ENCODE measurements at regions not wholly inside any gene's neighbourhood (a gene's known extent, or its start where the extent isn't known, plus 50 kb on each side); places are given as distances from the start of the nearest gene placed in this dataset.

DNA sequence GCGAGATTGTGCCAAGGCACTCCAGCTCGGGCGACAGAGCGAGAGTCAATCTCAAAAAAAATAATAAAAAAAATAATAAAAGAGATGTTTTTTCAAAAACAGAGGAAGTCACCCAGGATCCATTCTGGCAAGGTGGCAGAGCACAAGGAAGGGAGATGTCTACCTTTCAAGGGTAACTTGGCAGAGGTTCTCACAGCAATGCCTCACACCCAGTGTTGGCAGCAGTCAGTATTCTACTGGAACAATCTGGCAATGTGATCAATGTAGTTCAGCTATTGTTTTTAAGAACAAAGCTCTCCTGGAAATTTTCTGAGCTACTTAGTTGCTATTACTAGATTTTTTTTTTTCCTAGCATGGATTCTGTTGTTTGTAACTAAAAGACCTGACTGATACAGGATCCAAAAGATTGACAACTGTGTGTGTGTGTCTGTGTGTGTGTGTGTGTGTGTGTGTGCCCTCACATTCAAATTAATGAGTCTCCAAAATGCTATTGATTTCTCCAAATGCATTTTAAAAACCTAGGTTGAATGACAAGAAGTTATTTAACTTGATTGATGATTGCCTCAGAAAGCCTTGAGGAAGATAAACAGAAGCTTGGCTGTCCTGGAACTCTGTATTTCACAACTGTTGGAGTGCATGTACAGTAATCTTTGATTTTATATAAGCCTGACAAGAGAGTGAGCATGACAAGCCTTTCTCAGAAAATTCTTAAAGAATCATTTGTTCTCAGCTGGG, 114.1 kb upstream of the RREB1 start:
- no peak for TF ChIP-seq ZNF140 (tag by site-specific recombination; IDR thresholded peaks at IDR 0.05)
- TF ChIP-seq ZNF174 (tag by site-specific recombination; IDR thresholded peaks at IDR 0.05) = no peak
- TF ChIP-seq, protein P1, sequence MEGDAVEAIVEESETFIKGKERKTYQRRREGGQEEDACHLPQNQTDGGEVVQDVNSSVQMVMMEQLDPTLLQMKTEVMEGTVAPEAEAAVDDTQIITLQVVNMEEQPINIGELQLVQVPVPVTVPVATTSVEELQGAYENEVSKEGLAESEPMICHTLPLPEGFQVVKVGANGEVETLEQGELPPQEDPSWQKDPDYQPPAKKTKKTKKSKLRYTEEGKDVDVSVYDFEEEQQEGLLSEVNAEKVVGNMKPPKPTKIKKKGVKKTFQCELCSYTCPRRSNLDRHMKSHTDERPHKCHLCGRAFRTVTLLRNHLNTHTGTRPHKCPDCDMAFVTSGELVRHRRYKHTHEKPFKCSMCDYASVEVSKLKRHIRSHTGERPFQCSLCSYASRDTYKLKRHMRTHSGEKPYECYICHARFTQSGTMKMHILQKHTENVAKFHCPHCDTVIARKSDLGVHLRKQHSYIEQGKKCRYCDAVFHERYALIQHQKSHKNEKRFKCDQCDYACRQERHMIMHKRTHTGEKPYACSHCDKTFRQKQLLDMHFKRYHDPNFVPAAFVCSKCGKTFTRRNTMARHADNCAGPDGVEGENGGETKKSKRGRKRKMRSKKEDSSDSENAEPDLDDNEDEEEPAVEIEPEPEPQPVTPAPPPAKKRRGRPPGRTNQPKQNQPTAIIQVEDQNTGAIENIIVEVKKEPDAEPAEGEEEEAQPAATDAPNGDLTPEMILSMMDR (tag by site-specific recombination; IDR thresholded peaks at IDR 0.05) = no peak
- TF ChIP-seq ZNF555 (tag by site-specific recombination; conservative IDR thresholded peaks at IDR 0.05) = no peak
- no peak for TF ChIP-seq MYNN (tag by site-specific recombination; IDR thresholded peaks at IDR 0.05; ENCODE audit: borderline replicate concordance)
- TF ChIP-seq ZNF776 (tag by site-specific recombination; IDR thresholded peaks at IDR 0.05; ENCODE audit: borderline replicate concordance) = no peak
- TF ChIP-seq, protein P2, sequence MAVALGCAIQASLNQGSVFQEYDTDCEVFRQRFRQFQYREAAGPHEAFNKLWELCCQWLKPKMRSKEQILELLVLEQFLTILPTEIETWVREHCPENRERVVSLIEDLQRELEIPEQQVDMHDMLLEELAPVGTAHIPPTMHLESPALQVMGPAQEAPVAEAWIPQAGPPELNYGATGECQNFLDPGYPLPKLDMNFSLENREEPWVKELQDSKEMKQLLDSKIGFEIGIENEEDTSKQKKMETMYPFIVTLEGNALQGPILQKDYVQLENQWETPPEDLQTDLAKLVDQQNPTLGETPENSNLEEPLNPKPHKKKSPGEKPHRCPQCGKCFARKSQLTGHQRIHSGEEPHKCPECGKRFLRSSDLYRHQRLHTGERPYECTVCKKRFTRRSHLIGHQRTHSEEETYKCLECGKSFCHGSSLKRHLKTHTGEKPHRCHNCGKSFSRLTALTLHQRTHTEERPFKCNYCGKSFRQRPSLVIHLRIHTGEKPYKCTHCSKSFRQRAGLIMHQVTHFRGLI (tag by site-specific recombination; IDR thresholded peaks at IDR 0.05) = no peak

Data from HEK293 (cell line).